Activated T-cell treated with anti-CD3 and anti-CD28 coated beads for 4 hours (primary cell): ENCODE measurements at regions not wholly inside any gene's neighbourhood (a gene's known extent, or its start where the extent isn't known, plus 50 kb on each side); places are given as distances from the start of the nearest gene placed in this dataset.

Experiments used
- DNase-seq: peaks from one replicate; pipeline ENCODE4 v3.0.0-alpha.2; 2020

DNA sequence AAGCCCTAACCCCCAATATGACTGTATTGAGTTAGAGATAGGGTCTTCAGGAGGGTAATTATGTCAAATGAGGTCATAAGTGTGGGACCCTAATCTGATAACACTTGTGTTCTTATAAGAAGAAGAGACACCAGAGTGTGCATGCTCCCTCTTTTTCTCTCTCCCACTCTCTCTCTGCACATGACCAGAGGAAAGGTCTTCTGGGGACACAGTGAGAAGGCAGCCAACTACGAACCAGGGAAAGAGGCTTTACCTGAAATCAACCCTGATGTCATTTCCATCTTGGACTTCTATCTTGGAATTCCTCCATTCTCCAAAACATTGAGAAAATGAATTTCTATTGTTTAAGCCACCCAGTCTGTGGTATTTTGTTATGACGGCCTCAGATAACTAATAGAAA lies 97.2 kb upstream of the MAD2L1 start:
- no peak for DNase-seq

DNA sequence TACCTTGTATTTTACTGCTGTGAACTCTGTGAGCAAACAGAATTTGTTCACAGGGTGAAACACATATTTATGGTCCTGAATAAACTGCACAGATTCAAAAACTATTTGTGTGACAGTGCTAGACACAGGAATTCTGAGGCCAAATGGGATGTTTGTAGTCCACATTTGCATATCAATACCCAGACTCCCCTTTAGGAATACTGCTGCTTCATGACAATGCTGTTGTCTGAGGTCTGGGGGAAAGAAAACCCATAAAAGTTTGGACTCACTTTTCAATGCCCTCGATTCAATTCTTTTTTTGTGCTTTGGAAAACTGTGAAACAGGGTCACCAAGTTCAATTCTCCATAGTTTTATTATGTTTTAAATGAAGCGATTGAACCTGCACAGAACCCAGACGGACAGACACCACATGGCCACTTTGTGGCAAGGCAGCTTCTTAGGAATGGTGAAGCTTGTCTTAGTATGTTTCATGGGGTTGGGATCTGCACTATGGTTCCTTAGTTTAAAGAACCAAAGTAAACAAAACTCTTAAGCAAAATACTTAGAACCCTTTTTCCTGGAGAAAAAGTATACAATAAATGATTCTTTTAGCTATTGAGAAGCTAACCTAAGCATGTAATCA lies 92.3 kb upstream of the MAD2L1 start:
- DNase-seq = no peak

DNA sequence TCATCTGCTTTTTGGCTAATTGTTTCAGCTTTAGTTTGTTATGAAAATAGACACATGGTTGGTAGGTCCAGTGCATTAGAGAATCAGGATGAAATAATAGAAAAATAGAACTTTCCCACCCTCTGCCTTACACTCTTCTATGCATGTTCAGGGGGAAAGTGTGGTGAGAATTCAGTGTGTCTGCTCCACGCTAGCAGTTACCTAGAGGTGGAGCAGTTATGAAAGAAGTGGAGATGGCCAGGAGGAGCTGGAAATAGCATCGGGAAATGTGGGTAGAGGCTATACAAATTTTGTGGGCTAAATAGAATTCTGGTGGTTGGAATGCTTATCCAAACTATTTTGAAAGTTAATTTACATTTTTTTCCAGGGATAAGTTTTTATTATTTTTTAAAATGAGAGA lies 91.4 kb upstream of the MAD2L1 start:
- DNase-seq = no peak

DNA sequence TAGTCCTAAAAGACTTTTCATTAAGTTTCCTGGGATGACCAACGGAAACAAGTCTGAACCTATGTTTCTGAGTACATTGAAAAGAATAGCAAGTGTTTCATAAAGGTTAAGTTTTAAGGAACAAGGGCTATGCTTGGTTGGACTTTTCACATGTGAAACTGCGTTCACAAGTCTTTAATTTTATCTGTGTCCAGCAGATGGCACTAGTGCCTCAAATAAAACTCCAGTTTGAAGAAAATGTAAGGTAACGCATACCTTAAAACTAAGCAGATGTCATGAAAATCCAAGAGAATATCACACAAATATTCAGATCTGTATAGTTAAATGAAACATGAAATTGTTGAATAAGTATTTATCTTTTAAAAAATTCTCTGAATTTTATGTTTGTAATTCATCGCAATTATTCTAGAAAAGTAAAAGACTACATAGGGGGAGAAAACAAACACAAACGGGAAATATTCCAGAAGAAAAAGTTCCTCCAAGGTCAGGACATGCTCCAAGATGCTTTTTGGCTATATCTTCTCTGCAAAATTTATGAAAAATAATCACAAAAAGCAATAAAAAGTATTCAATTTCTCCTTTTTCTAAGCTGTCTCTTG lies 89.6 kb upstream of the MAD2L1 start:
- peak; percentile 16 for DNase-seq

DNA sequence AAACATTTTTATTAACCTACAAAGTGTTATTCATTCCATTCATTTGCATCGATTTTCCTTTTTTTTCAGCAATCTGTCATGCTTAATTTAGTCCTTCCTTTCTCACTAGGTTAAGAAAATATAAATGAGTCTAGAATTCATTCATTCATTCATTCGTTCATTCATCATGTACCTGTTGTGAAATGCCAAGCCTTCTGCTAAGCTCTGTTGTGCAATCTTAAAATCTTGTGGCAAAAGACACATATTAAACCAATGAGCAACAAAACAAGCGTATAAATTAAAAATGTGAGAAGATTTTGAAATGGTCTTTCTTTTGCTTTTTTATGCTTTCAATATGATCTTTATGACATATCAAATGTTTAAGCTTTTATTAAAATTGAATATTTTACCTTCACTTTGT lies 88.6 kb upstream of the MAD2L1 start:
- DNase-seq = no peak

DNA sequence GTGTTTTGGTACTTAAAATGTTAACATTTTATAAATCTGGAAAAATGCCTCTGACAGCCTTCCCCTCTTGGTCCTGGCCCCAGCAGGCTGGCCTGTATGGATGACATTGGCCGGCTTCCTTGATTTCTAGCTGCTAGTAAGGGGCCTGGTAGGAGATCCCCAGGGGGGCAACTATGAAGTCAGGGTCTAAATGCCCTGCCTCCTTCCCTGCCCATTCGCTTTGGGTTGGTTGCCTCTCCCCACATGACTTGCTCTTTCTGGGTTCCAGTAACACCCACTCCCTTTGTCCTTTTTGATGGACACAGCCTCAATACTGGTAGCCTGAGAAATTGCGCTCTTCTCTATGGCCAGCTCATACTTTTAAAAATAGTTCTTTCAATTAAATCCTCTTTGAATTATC lies 78.0 kb upstream of the MAD2L1 start:
- no peak for DNase-seq

DNA sequence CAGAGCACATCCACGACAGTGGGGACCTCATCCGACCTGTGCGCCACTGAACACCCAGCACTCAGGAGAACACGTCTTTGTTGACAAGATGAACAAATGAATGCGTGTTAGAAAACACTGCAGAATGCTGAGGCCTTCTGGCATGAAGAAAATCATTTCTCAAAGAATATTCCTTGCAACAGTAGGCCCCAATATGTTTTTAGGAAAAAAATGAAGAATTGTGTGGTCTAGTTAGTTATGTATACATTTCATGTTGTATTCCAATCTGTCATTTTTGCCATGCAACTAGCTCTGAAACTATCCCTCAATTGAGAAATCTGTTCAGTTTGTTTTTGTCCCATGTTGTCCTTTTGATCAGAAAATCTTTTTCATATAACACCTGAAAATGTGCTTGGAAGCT lies 77.4 kb upstream of the MAD2L1 start:
- no peak for DNase-seq

DNA sequence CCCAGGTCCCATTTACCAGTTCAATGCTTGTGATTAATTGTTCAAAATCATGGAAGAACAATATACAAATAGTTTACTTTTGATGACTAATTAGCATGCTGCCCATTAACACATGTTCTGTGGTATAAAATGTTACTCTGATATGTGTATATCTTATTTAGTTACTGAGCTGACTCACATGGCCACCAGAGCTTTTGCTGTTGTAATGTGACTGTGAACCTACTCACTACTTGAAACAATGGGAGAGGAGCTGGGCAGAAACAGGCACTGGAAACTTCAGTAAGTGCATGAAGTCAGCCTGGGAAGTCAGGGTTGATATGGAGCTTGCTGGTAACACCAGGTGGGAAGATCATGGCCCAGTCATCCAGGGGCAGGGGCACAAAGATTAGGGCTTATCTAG lies 72.7 kb upstream of the MAD2L1 start:
- DNase-seq = no peak

DNA sequence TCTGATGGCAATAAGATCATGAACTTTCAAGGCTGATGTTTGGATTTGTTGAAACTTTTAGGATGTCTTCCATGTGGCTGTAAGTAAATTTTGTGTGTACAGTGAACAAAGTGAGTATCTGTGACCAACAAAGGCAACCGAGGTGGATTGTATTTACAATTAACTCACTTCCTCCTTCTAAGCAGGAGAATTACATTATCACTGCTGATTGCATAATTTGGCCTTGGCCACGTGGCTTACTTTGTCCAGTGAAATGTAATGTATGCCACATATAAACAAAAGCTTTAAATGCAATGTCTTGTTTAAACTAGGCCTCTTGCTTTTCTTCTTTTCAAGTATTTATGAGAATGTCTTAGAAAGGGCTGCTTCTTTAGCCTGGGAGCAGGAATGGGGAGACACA lies 66.3 kb upstream of the MAD2L1 start:
- DNase-seq = no peak

DNA sequence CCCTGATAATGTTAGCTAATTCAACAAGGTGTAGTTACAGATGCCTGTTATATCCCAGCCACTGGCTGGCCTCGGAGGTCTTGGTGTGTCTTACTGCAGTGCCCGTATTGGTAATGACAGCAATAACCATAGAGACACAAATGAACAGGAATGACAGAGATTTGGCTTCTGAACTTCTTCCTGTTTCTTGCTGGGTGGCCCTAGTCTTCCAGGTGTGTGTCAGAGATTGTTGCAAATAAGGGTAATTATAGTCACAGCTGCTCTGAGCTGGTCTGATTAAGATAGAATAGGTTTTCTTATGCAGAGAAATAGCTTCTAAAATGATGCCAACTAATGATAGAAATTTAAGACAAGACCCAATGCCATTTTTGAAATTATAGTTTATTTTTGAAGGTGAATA lies 64.1 kb upstream of the MAD2L1 start:
- DNase-seq = no peak
